GM23338 (cell line): ENCODE measurements at regions not wholly inside any gene's neighbourhood (a gene's known extent, or its start where the extent isn't known, plus 50 kb on each side); places are given as distances from the start of the nearest gene placed in this dataset.

Experiments used
- ATAC-seq: fragments of 200-7000 bp; cut with Tn5 transposase; 3 replicates; pipeline ENCODE4 v1.9.1; 2020
- DNase-seq: peaks from one replicate; pipeline ENCODE4 v3.0.0-alpha.2; 2015; ENCODE audit warnings: low spot score
- H2AFZ ChIP-seq: fragments of 200-600 bp; sonication (generic); 2 replicates; pipeline ENCODE4 v1.8.0; 2016; ENCODE audit warnings: antibody characterized with exemption, mild to moderate bottlenecking, moderate library complexity
- H3F3A ChIP-seq: fragments of 200-600 bp; sonication (generic); replicated peaks from 2 replicates; pipeline ENCODE4 v1.8.0; 2017; ENCODE audit warnings: antibody characterized with exemption, mixed run types, low read depth
- H3K27ac ChIP-seq: fragments of 200-600 bp; sonication (generic); 2 replicates; pipeline ENCODE4 v1.6.1; 2016; ENCODE audit warnings: low read depth
- H3K27me3 ChIP-seq: fragments of 200-600 bp; sonication (generic); 2 replicates; pipeline ENCODE4 v1.8.0; 2016; ENCODE audit warnings: mild to moderate bottlenecking, mixed run types, moderate library complexity; ENCODE audit not compliant: insufficient read depth
- H3K36me3 ChIP-seq: fragments of 200-600 bp; sonication (generic); 2 replicates; pipeline ENCODE4 v1.8.0; 2016; ENCODE audit warnings: mild to moderate bottlenecking; ENCODE audit not compliant: insufficient read depth
- H3K4me1 ChIP-seq: fragments of 200-600 bp; sonication (generic); 2 replicates; pipeline ENCODE4 v1.8.0; 2016; ENCODE audit warnings: mild to moderate bottlenecking, moderate library complexity; ENCODE audit not compliant: insufficient read depth
- H3K4me2 ChIP-seq: fragments of 200-600 bp; sonication (generic); 2 replicates; pipeline ENCODE4 v1.7.1; 2017; ENCODE audit warnings: mixed run types
- H3K4me3 ChIP-seq: fragments of 200-600 bp; sonication (generic); 2 replicates; pipeline ENCODE4 v1.6.1; 2016; ENCODE audit warnings: mixed run types
- H3K79me2 ChIP-seq: fragments of 200-600 bp; sonication (generic); replicated peaks from 2 replicates; pipeline ENCODE4 v1.8.0; 2017; ENCODE audit warnings: mild to moderate bottlenecking; ENCODE audit not compliant: insufficient read depth
- H3K9me2 ChIP-seq: fragments of 200-600 bp; sonication (generic); 2 replicates; pipeline ENCODE4 v1.8.0; 2017; ENCODE audit not compliant: insufficient read depth
- H4K20me1 ChIP-seq: fragments of 200-600 bp; sonication (generic); replicated peaks from 2 replicates; pipeline ENCODE4 v1.8.0; 2017; ENCODE audit warnings: mild to moderate bottlenecking; ENCODE audit not compliant: insufficient read depth
- H3K27ac Mint-ChIP-seq: 2 replicates; pipeline ENCODE4 v1.8.0; 2020; ENCODE audit warnings: inconsistent platforms, mild to moderate bottlenecking, moderate library complexity, mixed read lengths
- H3K27me3 Mint-ChIP-seq: 3 replicates; pipeline ENCODE4 v1.8.0; 2022; ENCODE audit warnings: low read depth, mild to moderate bottlenecking, moderate library complexity, mixed read lengths, inconsistent platforms; ENCODE audit not compliant: insufficient read depth, poor library complexity
- H3K36me3 Mint-ChIP-seq: 3 replicates; pipeline ENCODE4 v1.8.0; 2021; ENCODE audit warnings: low read depth, mild to moderate bottlenecking, inconsistent platforms, moderate library complexity, mixed read lengths
- H3K4me1 Mint-ChIP-seq: 3 replicates; pipeline ENCODE4 v1.8.0; 2020; ENCODE audit warnings: mild to moderate bottlenecking, inconsistent platforms, mixed read lengths
- H3K4me3 Mint-ChIP-seq: 3 replicates; pipeline ENCODE4 v1.8.0; 2021; ENCODE audit warnings: moderate library complexity, mild to moderate bottlenecking, inconsistent platforms, mixed read lengths
- H3K9me3 Mint-ChIP-seq: 3 replicates; pipeline ENCODE4 v1.8.0; 2020; ENCODE audit warnings: moderate library complexity, mild to moderate bottlenecking, inconsistent platforms, mixed read lengths
- JUNB ChIP-seq: IDR thresholded peaks from one replicate; pipeline ENCODE4 v1.6.1; 2016; ENCODE audit warnings: antibody characterized with exemption; ENCODE audit not compliant: unreplicated experiment
- POLR2AphosphoS5 ChIP-seq: IDR thresholded peaks from 2 replicates; pipeline ENCODE4 v1.6.1; 2016; ENCODE audit warnings: antibody characterized with exemption, low read depth
- REST ChIP-seq: IDR thresholded peaks from one replicate; pipeline ENCODE4 v1.6.1; 2018; ENCODE audit warnings: antibody characterized with exemption; ENCODE audit not compliant: unreplicated experiment
- STAT1 ChIP-seq: IDR thresholded peaks from one replicate; pipeline ENCODE4 v1.6.1; 2016; ENCODE audit warnings: antibody characterized with exemption; ENCODE audit not compliant: unreplicated experiment
- ZNF462 ChIP-seq: fragments of 250-450 bp; sonication (Bioruptor Pico); IDR thresholded peaks from 2 replicates; pipeline ENCODE4 v1.5.0; 2020; ENCODE audit warnings: mild to moderate bottlenecking, moderate library complexity

GRCh38 chr6:18632670-18633410, 245.7 kb downstream of the RNF144B start (continued):
- TF ChIP-seq REST (no peak), POLR2AphosphoS5 (no peak), ZNF462 (CRISPR knock-in tag) (no peak)

GRCh38 chr6:18634912-18635311, 247.8 kb downstream of the RNF144B start:
- H3K27ac Mint-ChIP-seq: no peak overlapping the region
- TF ChIP-seq JUNB (no peak), ZNF462 (CRISPR knock-in tag) (no peak), STAT1 (no peak), POLR2AphosphoS5 (no peak)

More at GRCh38 chr6:18634912-18635311, 247.8 kb downstream of the RNF144B start:
- H3K27me3 Mint-ChIP-seq: no peaks in the 10 kb centered on the region
- DNase-seq: no peak
- Histone ChIP-seq H2AFZ (peak overlapping the region; percentile 79), H3K4me1 (no peaks in the 10 kb centered on the region), H3K27me3 (no peaks in the 10 kb centered on the region), H3F3A (no peaks in the 10 kb centered on the region), H4K20me1 (no peaks in the 10 kb centered on the region), H3K27ac (no peak overlapping the region), H3K79me2 (no peaks in the 10 kb centered on the region), H3K4me3 (no peak overlapping the region), H3K9me2 (no peaks in the 10 kb centered on the region; the same call in 1 of the 2 replicates), H3K4me2 (no peak overlapping the region), H3K36me3 (no peaks in the 10 kb centered on the region)
- no peak for ATAC-seq
- H3K4me3 Mint-ChIP-seq: no peak overlapping the region
- H3K36me3 Mint-ChIP-seq: no peaks in the 10 kb centered on the region
- no peaks in the 10 kb centered on the region for H3K9me3 Mint-ChIP-seq
- no peaks in the 10 kb centered on the region for H3K4me1 Mint-ChIP-seq
